Suprapubic skin (tissue), 3 donors: ENCODE measurements at regions not wholly inside any gene's neighbourhood (a gene's known extent, or its start where the extent isn't known, plus 50 kb on each side); places are given as distances from the start of the nearest gene placed in this dataset.

Source experiments
- CTCF ChIP-seq, 2 donors: fragments of 200-600 bp in 1 of 2; fragments of 450-650 bp in 1 of 2; sonication (generic) in 1 of 2; IDR thresholded peaks; one replicate each; pipeline ENCODE4 v1.5.1; 2016 to 2019; ENCODE audit warnings: antibody characterized with exemption in 2 of 2, mild to moderate bottlenecking in 1 of 2, moderate library complexity in 1 of 2
- POLR2A ChIP-seq, 2 donors: fragments of 450-650 bp; IDR thresholded peaks; one replicate each; pipeline ENCODE4 v1.6.1; 2017; ENCODE audit warnings: antibody characterized with exemption in 2 of 2, mild to moderate bottlenecking in 2 of 2, moderate library complexity in 2 of 2

- TF ChIP-seq POLR2A (IDR thresholded peaks at IDR 0.05) (no peak), CTCF (IDR thresholded peaks at IDR 0.05) (no peak)
Measured at GRCh38 chr7:144903201-144903600, 67.3 kb upstream of the TPK1 start.
